SH-SY5Y (cell line): ENCODE measurements at regions not wholly inside any gene's neighbourhood (a gene's known extent, or its start where the extent isn't known, plus 50 kb on each side); places are given as distances from the start of the nearest gene placed in this dataset.

Experiments
- GATA2 ChIP-seq: IDR thresholded peaks from 2 replicates; pipeline ENCODE4 v1.6.1; 2011; ENCODE audit warnings: mild to moderate bottlenecking, low read depth, low read length
- GATA3 ChIP-seq: IDR thresholded peaks from 2 replicates; pipeline ENCODE4 v1.6.1; 2011; ENCODE audit warnings: low read depth, mild to moderate bottlenecking, low read length, moderate library complexity

GRCh38 chr10:128386231-128386630 lies 260.0 kb upstream of the MKI67 start:
- no peak for TF ChIP-seq GATA3
- no peak for TF ChIP-seq GATA2
